ENCODE measurements at regions not wholly inside any gene's neighbourhood (a gene's known extent, or its start where the extent isn't known, plus 50 kb on each side); places are given as distances from the start of the nearest gene placed in this dataset.

DNA sequence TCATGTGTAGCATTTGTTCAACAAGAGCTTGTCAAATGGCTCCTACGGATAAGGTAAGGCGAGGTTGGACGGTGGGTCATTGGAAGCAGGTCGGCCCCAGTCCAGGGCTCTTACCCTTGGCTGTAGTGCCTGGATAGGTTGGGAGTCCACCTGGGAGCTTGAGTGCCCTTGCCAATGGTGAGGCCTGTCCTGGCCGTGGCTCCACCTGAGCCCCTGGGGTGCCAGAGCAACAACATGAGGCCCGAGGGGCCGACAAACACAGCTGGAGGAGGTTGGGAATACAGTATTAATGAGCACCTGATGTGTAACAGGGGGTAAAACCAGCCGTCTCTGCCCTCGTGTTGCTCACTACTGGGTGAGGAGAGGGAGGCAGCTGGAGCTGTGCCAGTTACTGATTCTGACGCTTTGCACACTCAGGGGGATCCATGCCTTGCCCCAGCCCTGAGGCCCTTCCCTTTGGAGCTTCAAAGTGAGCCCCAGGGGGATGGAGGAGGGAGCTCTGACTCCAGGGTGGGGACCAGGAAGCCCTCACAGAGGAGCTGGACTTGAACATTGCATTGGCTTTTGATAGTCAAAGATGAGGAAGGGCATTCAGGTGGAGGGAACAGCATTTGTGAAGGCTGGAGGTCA lies 87.2 kb downstream of the RHOB start (continued):
- TF ChIP-seq, protein P1, sequence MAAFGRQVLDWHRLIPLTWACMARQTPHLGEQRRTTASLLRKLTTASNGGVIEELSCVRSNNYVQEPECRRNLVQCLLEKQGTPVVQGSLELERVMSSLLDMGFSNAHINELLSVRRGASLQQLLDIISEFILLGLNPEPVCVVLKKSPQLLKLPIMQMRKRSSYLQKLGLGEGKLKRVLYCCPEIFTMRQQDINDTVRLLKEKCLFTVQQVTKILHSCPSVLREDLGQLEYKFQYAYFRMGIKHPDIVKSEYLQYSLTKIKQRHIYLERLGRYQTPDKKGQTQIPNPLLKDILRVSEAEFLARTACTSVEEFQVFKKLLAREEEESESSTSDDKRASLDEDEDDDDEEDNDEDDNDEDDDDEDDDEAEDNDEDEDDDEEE (CRISPR knock-in tag; IDR thresholded peaks at IDR 0.05): 0 out of 2 replicates have a peak, but pooled peaks have one; percentile 27
- no peak for TF ChIP-seq ZNF24 (IDR thresholded peaks at IDR 0.05)
- TF ChIP-seq SP5 (CRISPR knock-in tag; IDR thresholded peaks at IDR 0.05; ENCODE audit: borderline replicate concordance, low read depth): no peak
- TF ChIP-seq, protein P2, sequence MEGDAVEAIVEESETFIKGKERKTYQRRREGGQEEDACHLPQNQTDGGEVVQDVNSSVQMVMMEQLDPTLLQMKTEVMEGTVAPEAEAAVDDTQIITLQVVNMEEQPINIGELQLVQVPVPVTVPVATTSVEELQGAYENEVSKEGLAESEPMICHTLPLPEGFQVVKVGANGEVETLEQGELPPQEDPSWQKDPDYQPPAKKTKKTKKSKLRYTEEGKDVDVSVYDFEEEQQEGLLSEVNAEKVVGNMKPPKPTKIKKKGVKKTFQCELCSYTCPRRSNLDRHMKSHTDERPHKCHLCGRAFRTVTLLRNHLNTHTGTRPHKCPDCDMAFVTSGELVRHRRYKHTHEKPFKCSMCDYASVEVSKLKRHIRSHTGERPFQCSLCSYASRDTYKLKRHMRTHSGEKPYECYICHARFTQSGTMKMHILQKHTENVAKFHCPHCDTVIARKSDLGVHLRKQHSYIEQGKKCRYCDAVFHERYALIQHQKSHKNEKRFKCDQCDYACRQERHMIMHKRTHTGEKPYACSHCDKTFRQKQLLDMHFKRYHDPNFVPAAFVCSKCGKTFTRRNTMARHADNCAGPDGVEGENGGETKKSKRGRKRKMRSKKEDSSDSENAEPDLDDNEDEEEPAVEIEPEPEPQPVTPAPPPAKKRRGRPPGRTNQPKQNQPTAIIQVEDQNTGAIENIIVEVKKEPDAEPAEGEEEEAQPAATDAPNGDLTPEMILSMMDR (CRISPR knock-in tag; IDR thresholded peaks at IDR 0.05): no peak
- TF ChIP-seq, protein P3, sequence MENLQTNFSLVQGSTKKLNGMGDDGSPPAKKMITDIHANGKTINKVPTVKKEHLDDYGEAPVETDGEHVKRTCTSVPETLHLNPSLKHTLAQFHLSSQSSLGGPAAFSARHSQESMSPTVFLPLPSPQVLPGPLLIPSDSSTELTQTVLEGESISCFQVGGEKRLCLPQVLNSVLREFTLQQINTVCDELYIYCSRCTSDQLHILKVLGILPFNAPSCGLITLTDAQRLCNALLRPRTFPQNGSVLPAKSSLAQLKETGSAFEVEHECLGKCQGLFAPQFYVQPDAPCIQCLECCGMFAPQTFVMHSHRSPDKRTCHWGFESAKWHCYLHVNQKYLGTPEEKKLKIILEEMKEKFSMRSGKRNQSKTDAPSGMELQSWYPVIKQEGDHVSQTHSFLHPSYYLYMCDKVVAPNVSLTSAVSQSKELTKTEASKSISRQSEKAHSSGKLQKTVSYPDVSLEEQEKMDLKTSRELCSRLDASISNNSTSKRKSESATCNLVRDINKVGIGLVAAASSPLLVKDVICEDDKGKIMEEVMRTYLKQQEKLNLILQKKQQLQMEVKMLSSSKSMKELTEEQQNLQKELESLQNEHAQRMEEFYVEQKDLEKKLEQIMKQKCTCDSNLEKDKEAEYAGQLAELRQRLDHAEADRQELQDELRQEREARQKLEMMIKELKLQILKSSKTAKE (CRISPR knock-in tag; IDR thresholded peaks at IDR 0.05; ENCODE audit: borderline replicate concordance): no peak
- TF ChIP-seq NFE2L2 (IDR thresholded peaks at IDR 0.05; ENCODE audit: low read length): no peak
- TF ChIP-seq, protein P4, sequence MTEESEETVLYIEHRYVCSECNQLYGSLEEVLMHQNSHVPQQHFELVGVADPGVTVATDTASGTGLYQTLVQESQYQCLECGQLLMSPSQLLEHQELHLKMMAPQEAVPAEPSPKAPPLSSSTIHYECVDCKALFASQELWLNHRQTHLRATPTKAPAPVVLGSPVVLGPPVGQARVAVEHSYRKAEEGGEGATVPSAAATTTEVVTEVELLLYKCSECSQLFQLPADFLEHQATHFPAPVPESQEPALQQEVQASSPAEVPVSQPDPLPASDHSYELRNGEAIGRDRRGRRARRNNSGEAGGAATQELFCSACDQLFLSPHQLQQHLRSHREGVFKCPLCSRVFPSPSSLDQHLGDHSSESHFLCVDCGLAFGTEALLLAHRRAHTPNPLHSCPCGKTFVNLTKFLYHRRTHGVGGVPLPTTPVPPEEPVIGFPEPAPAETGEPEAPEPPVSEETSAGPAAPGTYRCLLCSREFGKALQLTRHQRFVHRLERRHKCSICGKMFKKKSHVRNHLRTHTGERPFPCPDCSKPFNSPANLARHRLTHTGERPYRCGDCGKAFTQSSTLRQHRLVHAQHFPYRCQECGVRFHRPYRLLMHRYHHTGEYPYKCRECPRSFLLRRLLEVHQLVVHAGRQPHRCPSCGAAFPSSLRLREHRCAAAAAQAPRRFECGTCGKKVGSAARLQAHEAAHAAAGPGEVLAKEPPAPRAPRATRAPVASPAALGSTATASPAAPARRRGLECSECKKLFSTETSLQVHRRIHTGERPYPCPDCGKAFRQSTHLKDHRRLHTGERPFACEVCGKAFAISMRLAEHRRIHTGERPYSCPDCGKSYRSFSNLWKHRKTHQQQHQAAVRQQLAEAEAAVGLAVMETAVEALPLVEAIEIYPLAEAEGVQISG (CRISPR knock-in tag; IDR thresholded peaks at IDR 0.05): peak; percentile 39; the same call in 1 of the 2 replicates
- TF ChIP-seq THAP11 (CRISPR knock-in tag; IDR thresholded peaks at IDR 0.05): no peak
- TF ChIP-seq ZSCAN30 (CRISPR knock-in tag; IDR thresholded peaks at IDR 0.05): no peak
- TF ChIP-seq, protein P5, sequence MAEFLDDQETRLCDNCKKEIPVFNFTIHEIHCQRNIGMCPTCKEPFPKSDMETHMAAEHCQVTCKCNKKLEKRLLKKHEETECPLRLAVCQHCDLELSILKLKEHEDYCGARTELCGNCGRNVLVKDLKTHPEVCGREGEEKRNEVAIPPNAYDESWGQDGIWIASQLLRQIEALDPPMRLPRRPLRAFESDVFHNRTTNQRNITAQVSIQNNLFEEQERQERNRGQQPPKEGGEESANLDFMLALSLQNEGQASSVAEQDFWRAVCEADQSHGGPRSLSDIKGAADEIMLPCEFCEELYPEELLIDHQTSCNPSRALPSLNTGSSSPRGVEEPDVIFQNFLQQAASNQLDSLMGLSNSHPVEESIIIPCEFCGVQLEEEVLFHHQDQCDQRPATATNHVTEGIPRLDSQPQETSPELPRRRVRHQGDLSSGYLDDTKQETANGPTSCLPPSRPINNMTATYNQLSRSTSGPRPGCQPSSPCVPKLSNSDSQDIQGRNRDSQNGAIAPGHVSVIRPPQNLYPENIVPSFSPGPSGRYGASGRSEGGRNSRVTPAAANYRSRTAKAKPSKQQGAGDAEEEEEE (CRISPR knock-in tag; IDR thresholded peaks at IDR 0.05; ENCODE audit: borderline replicate concordance): 0 out of 2 replicates have a peak, but pooled peaks have one; percentile 27
- TF ChIP-seq ZNF547 (CRISPR knock-in tag; IDR thresholded peaks at IDR 0.05): no peak
- TF ChIP-seq, protein P6, sequence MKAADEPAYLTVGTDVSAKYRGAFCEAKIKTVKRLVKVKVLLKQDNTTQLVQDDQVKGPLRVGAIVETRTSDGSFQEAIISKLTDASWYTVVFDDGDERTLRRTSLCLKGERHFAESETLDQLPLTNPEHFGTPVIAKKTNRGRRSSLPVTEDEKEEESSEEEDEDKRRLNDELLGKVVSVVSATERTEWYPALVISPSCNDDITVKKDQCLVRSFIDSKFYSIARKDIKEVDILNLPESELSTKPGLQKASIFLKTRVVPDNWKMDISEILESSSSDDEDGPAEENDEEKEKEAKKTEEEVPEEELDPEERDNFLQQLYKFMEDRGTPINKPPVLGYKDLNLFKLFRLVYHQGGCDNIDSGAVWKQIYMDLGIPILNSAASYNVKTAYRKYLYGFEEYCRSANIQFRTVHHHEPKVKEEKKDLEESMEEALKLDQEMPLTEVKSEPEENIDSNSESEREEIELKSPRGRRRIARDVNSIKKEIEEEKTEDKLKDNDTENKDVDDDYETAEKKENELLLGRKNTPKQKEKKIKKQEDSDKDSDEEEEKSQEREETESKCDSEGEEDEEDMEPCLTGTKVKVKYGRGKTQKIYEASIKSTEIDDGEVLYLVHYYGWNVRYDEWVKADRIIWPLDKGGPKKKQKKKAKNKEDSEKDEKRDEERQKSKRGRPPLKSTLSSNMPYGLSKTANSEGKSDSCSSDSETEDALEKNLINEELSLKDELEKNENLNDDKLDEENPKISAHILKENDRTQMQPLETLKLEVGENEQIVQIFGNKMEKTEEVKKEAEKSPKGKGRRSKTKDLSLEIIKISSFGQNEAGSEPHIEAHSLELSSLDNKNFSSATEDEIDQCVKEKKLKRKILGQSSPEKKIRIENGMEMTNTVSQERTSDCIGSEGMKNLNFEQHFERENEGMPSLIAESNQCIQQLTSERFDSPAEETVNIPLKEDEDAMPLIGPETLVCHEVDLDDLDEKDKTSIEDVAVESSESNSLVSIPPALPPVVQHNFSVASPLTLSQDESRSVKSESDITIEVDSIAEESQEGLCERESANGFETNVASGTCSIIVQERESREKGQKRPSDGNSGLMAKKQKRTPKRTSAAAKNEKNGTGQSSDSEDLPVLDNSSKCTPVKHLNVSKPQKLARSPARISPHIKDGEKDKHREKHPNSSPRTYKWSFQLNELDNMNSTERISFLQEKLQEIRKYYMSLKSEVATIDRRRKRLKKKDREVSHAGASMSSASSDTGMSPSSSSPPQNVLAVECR (CRISPR knock-in tag; IDR thresholded peaks at IDR 0.05; ENCODE audit: borderline replicate concordance): peak; percentile 16; the same call in 1 of the 2 replicates
- TF ChIP-seq, protein P7, sequence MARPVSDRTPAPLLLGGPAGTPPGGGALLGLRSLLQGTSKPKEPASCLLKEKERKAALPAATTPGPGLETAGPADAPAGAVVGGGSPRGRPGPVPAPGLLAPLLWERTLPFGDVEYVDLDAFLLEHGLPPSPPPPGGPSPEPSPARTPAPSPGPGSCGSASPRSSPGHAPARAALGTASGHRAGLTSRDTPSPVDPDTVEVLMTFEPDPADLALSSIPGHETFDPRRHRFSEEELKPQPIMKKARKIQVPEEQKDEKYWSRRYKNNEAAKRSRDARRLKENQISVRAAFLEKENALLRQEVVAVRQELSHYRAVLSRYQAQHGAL (CRISPR knock-in tag; IDR thresholded peaks at IDR 0.05; ENCODE audit: not compliant biosample characterization): no peak

Measured in HepG2 (cell line).